GM19023 (cell line): ENCODE measurements at regions not wholly inside any gene's neighbourhood (a gene's known extent, or its start where the extent isn't known, plus 50 kb on each side); places are given as distances from the start of the nearest gene placed in this dataset.

Source experiments
- ATAC-seq: cut with Tn5 transposase; IDR thresholded peaks from one replicate; pipeline ENCODE4 v1.9.1; 2021; ENCODE audit warnings: mild to moderate bottlenecking, moderate library complexity; ENCODE audit not compliant: unreplicated experiment

DNA sequence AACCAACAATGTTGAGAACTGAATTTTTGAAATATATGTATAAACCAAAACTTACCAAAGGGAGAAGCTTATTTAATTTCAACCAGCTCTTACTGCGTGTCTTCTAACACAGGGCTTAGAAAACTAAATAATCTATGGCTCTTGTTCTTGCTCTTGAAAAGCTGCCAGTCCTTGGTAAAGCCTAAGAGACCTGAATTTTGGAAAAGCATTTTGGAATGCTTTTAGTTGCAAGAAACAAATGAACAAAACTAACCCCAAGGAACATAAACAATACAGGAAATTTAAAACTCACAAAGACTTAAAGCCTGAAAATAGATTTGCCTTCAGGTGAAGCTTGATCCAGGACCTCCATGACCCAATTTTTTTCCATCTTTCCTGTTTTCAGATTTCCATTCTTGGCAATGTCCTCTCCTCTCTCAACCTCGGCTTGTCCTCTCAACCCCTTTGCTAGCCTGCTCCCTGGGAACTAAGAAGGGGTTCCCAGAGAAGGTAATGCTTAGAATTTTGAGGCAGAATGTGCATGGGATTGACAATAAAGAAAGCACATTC, 169.8 kb upstream of the NCK2 start:
- no peak for ATAC-seq

DNA sequence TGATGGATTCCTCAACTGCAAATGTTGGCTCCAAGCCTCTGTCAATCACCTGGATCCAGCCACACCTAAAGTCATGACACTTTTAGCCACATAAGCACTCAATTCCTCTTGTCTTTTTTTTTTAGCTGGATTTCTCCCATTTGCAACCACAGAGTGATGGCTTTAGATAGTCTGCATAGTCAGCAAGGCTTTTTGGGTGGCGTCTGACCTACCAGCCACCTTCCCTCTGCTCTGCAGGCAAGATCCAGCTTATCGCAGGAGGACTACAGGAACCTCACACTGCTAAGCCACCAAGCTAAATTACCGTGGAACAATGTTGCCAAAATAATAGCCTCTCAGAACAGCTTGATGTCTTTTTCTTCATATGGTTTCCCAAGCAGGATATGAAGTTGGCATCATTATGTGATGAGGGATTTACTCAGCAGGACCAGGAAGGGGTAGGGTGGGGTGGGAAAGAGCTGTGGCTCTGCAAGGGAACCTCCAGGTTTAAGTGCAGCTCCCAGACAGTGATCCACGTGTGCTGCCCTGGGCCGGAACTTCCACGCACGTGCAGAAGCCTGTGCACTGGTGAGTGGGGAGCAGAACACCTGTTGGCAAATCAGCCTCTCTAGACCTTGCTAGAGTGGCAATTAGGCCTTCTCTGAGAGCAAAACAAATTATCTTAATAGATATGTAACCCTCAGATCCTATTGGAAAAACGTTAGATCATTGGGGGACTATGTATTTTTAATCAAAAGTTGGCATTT, 170.6 kb upstream of the NCK2 start:
- ATAC-seq = no peak

DNA sequence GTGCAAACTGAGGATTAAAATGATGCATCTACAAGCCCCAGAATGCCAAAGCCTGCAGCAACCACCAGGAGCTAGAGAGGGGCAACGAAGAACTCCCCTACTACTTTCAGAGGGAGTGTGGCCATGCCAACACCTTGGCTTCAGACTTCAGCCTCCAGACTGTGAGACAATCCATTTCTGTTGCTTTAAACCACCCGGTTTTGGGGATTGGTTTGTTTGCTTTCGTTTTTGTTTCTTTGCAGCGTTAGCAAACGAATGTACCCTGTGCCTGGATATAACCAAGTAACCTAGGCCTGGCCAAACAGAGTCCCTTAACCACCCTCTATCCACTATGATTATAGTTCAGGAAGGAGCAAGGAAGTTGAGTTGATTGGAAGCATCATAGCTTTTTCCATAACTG, 171.2 kb upstream of the NCK2 start:
- no peak for ATAC-seq

DNA sequence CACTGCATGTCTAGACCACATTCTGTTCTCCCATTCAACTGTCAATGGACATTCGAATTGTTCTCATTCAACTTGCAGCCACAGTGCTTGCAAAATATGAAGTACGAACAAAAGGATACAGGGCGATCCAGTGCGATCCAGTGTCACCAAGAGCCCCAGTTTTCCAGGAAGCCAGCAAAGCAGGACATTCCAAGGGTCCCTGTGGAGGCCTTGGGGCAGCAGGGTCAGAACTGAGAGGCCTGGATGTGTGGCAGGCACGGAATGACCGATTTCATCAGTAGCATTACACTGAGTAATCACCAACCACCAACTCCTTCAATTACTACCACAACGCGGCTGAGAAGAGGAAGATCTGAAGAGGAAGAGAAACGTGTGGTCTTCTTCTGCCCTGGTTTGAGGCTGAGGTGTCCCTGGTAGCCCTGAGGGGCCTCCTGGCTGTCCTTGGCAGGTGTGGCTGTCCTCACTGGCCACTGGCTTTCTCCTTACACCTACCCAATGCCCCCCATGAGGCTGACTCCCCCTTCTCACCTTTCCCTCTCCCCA, 172.7 kb upstream of the FHL2 start:
- ATAC-seq = no peak

DNA sequence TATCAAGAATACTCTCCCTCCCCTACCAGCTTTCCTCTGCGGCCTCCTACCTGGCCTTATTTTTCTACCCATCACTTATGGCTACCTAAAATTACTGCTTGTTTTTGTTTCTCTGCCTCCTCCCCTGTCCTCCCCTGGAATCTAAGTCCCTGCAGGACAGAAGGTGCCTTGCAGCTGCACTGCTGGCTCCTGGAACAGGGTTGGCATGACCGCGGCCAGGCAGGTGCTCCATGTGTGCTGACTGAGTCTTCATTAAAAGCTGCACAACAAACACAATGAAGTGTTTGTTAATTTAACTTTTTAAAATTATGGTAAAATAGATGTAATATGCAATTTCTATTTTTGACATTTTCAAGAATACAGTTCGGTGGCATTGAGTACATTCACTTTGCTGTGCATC, 171.9 kb upstream of the FHL2 start:
- no peak for ATAC-seq

DNA sequence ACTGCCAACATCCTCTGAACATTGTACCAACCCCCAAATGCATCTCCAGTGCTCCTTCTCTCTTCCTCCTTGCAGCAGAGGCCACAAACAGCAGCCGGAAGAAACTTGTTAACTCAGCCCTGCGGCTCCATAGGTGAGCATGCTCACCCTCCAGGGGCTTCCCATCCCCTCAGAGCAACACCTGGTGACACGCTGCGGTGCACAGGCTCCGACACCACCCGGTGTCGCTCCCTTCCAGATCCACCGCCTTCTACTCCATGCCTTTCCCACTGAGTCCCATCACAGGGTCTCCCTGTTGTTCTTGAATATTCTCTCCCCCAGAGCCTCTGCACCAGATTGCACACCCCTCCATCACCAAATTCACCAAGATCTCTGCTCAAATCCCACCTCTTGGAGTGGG, 171.5 kb upstream of the FHL2 start:
- no peak for ATAC-seq

DNA sequence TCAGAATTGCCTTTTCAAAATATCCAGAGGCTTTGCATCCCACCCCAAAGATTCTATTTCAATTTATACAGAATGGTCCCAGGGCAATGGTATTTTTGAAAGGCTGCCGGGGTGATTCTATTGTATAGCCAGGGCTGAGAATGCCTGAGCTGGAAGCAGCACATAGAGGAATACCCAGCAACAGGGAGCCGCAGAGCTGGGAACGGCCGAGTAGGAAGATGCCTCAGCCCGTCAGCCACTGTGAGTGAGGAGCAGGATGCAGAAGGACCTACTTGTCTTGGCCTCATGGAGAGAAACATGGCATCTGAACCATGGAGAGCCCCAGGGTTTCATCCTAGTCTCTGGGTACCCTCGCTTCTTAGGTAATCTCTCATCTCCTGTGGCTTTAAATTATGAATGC, 170.8 kb upstream of the FHL2 start:
- ATAC-seq = no peak

DNA sequence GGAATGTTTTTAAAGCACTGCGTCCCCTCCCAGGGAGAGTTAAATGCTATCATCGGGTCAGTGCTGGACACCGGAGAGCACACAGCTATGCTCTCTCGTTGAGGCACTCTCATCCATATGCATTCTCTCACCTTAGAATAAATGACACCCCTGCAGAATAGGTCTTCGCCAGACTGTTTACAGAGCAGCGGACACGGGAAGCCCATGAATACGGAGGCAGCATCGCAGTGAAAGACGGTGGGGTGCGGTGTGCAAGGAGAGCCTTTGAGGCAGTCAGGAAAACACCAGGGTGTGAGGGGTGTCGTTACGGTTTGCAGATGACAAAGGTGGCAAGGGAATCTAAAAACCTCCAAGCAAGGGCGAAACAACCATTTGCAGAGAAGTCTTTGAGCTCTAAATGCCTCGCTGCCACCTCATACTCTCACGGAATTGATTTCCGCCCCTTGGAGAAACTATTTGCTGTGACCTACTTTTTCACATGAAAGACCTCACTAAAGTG, 169.2 kb upstream of the FHL2 start:
- ATAC-seq = no peak

DNA sequence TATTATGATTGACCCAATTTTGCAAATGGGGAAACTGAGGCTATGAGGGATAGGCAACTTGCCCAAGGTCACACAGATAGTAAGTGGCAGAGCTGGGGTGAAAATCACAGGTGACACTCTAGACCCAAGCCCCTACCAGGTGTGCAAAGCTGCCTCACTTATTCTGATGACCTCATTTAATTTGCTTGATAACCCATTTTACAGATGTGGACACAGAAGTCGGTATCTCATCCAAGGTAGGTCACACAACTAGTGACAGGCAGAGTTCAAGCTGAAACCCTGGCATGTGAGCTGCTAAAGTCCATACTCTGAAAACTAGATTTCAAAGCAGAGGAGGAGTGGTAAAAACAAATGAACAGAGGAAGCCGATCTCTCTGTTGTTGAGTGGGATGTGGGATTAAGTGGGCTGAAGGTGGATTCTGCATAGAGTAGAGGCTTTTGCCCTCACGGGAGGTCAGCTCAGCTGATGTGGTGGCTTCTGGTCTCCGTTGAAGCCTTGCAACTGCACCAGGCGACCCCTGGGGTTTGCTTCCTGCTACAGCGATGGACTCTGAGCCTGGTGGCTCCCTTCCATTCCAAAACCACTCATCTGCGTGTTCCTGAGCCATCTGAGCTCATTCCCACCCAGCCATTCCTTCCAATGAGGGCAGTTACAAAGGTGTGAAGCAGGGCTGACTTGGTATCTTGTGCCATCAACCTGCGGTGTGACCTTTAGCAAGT, 164.3 kb upstream of the FHL2 start:
- ATAC-seq = no peak

DNA sequence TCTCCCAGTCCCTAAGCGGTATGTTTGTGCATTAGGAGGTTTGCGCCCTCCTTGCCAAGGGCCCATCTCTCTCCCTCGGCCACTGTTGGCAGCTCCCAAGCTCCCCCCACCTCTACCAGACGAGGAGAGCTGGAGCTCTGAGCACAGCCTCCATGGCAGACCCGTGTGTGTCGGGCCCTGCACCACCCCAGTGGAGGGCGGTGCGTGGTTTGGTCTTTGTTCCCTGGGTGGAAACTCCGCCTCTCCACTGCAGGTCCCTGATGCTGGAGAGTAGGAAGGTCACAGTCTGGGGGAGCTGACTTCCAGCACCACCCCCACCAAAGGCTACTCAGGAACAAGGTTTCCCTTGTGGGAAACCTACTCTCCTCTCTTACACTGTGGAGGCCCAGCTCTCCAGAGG, 162.6 kb upstream of the FHL2 start:
- ATAC-seq = no peak

DNA sequence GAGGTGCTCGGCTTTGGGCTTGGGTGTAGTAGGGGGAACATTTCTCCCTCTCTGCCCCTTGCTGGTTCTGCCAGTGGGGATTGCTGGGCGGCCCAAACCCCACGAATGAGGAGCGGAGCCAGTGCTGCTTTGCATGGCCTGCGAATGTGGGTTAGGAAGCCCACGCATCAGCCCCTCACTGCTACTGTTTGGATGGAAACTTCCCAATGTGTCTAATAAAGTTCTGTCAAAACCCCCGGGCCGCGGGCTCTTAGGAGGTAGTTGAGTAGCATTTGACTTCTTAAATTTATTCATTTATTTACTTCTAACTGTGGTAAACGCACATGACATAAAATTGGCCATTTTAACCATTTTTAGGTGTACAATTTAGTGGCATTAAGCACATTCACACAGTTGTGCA, 161.3 kb upstream of the FHL2 start:
- no peak for ATAC-seq

DNA sequence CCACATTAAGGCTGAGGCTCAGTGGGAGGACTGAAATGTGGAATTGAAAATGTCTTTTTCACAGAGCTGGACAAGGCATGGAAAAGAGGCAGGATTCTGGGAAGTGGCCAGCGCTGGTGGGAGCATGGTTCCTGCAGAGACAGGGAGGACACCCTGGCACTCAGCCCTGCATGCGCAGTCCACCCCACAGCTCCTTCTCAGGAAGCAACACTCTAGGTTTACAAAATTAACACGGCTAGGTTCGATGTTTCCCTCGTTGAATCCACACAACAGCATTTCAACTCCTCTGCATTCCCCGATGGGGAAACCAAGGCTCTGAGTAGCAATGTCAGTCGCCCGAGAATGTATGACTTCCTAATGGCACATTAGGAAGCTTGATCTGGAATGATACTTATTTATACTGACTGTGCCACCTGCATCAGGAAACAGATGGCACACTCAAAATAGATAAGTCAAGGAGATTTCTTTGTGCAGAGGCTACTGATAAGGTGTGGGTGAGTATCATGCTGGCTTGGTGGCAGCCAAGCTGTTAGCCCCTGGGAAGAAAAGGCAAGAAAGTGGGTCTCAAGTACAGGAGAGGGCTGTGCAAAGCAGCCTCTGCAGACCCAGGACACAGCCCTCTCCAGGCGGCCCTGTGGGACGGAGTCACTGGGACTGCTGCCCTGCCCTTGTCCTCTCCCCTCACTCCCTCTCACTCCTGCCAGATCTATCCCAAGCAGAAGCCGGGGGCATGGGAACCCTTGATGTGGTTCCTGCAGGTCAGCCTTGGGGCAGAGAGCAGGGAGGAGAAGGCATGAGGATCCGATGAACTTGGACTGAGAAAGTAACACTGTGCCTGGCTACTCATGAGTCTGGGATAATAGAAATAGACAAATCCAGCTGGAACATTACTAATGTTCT, 158.4 kb upstream of the FHL2 start:
- no peak for ATAC-seq

DNA sequence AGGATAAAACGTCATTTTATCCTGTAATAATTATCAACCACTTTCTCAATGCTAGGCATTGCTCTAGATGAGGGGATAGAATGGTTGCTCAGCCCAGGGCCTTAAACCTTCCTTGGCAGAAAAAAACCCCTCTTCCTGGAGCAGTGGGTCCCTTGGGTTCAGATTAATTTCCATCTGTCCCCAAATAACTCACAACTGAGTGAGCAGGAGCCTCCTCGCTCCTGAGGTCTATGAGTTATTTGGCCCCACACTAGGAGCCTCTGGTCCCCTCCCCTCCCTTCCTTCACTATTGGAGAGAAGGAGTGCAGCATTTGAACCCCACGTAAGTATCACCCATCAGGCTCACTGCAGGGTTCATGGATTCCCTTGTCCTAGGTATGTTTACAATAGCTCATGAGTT, 157.5 kb upstream of the FHL2 start:
- ATAC-seq = no peak

DNA sequence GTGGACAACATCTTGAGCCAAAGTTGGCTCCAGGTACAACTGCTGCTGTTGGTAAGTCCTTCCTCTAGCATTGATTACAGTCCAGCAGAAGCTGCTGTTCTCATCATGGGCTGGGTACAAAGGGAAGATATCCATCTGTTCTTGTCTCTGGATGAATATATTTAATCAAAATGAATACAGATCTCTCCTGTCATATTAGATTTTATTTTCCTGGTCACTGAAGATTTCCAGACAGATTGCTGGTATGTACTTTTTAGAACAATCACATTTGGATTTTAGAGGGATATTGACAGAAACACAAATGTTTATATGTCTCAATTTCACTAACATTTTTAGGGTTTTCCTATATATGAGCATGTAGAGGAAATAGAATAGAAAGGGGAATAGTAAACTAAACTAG, 155.4 kb upstream of the FHL2 start:
- ATAC-seq = no peak

DNA sequence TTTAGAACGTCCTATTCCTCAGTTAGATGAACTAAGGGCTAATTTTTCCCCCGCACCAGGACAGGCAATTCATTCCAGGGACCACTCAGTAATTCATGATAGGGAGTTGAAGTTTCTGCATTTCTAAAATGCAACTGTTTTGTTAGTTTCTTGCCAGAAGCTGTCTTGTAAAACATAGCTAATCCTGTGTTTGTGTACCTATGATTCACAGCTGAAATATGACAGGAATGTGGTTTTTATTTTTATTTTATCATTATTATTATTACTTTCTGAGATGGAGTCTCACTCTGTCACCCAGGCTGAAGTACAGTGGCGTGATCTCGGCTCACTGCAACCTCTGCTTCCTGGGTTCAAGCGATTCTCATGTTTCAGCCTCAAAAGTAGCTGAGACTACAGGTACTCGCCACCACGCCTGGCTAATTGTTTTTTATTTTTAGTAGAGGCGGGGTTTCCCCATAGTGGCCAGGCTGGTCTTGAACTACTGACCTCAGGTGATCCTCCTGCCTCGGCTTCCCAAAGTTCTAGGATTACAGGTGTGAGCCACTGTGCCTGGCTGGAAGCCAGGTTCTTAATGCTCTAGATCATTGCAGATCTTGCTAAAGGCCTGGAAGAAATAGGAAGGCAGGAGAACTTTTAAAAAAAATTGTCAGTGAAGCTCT, 154.8 kb upstream of the FHL2 start:
- no peak for ATAC-seq

DNA sequence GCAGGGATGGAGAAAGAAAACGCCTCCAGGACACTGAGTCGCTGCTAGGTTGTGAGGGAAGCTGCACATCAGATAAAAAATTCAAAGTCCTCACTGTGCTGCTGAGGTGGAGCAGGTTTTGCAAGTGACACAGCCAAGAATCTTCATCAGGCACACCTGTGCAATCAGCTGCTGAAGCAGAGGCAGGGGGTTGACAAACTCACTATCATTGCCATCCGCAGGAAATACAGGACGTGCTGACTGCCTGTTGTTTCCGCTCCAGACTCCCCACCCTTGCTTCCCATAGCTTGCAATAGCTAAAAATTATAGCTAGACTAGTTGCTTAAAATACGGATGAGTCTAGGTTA, 147.8 kb upstream of the FHL2 start:
- ATAC-seq = no peak

DNA sequence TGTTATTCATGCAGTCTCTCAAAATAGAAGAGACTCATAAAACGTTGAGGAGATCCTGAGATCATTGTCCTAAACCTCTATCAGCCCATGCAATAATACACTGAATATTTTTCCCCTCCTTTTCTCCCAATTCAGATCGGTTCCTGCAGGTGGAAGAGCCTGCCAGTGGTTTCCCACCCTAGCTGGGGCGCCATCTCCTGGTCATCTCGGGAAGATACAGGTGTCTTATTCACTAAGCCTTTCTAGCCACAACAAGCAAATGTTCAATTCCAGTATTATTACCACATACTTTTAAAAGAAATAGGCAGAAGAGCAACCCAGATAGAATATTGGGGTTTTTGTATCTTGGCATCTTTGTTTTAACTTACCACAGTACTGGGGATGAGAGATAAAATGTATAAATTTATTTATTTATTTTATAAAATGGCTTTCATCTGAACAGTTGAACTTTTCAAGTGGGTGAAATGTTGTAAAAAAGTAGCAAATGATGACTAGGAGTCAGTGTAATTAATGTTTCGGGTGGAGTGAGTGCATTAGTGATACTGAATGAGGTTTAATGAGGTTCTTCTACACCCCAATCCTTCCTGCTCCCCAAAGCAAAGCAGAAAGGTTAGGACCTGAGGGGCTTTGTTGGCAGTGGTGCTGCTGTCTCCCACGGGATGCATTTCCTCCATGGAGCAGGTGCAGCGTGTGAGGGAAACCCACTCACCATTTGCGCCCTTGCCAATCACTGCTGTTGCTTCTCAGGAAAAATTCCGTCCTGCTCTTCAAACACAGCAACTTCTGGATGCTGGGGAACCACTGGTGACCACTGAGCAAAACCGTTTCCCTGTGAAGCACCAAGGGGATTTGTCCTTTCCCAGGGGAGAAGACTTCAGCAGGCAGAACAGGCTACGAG, 147.1 kb upstream of the FHL2 start:
- ATAC-seq = no peak

DNA sequence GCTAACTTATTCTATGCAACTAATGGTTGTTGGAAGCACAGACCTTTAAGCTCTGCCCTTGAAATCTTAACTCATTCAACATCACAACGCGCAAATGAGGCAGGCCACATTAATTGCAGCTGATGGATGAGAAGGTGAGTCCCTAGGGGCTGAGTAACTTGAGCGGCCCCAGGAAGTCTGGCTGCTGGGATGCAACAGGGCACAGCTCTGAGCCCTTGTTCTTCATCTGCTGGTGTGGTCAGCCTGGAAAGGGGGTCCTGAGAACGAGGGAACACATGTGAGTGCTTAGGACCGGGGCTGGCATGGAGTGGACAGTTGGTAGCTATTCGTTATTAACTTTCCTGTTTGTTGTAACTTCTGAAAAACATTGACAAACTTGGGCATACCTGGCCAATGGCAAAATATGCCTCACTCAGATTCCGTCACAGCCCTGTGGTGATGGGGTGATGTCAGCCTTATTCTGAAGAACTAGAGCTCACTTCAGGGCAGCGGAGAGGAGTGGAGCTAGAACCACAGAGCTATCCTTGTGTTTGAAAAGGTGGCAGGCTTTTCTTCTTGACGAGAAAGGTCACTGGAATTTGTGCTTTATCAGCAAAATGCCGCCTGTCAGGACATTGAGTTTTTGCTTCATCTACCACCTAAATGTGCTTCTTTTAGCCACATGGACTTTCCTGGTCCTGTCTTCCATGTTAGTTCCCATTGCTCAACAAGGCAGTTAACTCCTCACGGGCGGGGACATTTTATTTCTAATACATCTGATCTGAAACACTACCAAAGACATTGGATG, 145.9 kb upstream of the FHL2 start:
- ATAC-seq = no peak
